NOMO-1 treated with dmso at 0.1 percent for 144 hours (cell line): ENCODE measurements at regions not wholly inside any gene's neighbourhood (a gene's known extent, or its start where the extent isn't known, plus 50 kb on each side); places are given as distances from the start of the nearest gene placed in this dataset.
A peak's percentile ranks its signal among the peaks of the same experiment; 100 is the strongest.
"Not testable (repeated sequence)": the region's sequence is repeated elsewhere in the genome, so short reads cannot be mapped to it uniquely, and the experiment has no call there.

Experiments
- DNase-seq: peaks from one replicate; lab custom pipeline; 2025; ENCODE audit not compliant: unreplicated experiment; lab: John Stamatoyannopoulos, UW

GRCh38 chr6:14766391-14766994 is 479.4 kb upstream of the JARID2 start:
- no peak for DNase-seq

DNA sequence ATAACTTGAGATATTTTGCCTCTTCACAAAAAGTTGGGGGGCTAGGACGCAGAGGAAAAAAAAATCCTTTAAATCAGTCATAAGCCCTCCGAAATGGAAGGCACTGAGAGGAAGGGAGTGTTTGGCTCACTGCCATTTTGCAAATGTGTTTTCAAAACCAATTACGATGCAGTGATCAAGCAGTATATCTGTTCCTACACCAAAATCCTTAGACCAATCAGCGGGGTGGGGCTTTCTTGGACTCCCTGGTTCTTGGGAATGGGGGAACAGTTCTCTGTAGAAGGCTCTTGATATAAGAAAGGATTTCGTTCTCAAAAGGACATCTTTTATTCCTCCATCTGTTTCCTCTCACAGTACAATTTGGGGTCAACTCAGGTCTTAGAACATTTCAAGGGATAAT is 478.6 kb upstream of the JARID2 start:
- DNase-seq = no peak

GRCh38 chr6:14770040-14770439 is 475.8 kb upstream of the JARID2 start:
- DNase-seq = no peak

DNA sequence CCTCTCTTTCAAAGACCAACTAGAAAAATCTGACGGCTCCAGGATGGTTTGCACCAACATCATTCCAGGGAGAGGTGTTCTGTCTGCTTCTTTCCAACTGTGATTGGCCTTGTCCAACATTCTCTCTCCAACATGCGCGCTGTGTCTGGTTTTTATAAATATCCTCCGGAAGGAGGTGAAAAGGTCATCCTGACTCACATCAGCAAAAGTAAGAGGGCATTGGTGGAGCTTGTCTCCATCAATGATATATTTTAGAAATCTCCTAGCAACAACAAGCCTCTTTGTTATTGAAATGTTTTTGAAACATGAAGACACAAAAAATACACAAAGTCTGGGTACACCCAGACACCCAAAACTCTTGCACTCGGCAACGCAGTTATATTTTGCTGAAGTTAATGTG is 475.3 kb upstream of the JARID2 start:
- DNase-seq = no peak

- no peak for DNase-seq
These were observed 474.9 kb upstream of the JARID2 start for GRCh38 chr6:14771016-14771415.

DNA sequence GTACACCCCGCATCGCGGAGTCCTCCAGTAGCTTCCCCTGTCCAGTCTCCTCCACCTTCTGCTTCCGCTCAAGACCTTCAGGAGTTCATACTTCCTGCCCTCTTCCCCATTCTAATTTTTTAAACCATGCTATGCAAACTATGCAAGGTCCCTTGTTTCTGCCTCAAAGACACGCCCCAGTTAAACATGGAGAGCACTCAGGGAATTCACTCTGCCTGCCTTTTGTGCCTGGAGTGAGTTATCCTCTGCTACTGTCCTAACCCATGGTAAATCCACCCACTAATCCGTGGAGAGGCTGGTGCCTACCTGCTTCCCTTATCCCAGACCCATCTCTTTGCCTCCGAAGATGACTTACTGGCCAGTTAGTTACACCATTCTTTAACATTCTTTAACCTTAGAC is 473.7 kb upstream of the JARID2 start:
- no peak for DNase-seq

DNA sequence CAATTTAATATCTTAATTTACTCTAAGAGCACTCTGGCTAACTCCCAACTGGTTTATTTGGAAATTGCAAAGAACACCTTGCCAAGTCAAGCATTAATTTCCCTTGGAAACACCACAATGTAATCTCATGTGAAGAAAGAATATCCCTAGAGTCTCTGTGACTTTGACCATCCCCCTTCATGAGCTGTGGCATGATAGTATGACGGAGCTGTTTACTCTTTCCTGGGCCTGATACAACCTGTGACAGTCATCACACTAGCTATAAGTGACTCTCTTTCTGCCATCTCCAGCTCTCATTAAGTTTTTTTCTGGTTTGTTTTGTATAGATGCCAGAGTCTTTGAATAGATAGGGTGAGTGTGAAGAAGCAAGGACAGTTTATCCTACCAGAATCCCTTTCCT is 470.3 kb upstream of the JARID2 start:
- DNase-seq = no peak

DNA sequence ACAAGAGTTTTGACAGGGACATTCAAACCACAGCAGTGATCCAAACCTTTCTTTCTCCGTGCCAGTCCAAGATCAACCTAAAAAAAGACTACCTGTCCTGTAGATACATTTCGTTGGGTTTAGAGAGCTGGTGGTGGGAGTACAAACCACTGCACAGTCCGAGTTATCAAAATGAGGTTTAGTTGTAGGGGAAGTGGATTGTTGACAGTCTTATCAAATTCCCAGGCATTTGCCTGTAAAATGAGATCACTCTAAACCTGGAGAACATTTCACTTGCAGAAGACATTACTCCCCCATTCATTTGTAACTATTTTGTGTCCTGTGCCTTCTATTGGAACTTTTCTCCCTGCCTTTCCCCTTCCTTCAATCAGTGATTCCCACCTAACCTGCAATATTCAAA is 469.6 kb upstream of the JARID2 start:
- no peak for DNase-seq

DNA sequence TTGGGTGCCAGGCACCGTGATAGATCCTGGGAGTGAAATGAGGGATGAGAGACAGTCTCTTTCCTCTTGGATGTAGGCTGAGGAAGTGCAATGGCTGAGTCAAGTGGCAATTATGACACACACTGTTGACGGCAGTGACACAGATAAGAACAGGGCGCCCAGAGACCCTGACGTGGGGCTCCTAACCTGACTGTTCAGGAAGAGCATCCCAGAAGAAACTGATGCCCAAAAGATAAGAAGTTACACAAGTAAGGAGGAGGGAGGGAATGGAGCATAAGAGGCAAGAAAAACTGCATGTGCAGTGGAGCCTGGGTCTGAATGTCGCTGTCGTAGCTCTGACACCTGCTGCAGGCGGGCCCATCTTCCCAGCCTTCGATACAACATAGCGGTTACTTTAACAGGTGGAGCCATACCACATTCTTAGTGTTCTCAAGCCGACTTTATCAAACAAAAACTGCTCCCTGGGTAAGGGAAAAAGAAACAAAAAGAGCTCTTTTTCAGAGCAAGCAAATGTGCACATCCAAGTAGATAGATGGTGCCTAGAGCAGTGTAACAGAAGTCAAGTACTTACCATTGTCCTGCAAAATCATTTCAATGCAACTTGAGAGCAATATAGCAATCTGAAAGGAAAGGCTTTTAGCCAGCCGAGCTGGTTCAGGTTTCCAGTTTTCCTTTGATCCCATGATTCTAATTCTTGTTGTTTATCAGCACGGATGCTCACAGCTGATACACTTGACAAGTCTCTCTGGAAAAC is 463.9 kb upstream of the JARID2 start:
- DNase-seq = no peak

DNA sequence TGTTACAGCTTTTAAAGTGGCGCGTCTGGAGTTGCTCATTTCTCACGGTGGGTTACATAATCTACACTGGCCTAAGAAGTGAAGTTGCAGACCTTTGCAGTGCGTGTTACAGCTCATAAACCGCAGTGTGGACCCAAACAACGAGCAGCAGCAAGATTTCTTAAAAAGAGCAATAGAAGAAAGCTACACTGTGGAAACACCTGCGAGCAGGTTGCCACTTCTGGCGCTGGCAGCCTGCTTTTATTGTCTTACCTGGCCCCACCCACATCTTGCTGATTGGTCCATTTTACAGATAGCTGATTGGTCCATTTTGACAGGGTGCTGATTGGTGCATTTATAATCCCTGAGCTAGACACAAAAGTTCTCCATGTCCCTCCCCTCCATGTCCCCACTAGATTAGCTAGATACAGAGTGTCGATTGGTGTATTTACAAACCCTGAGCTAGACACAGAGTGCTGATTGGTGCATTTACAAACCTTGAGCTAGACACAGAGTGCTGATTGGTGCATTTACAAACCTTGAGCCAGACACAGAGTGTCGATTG is 462.9 kb upstream of the JARID2 start:
- not testable (repeated sequence) for DNase-seq

GRCh38 chr6:14783594-14783993 is 462.3 kb upstream of the JARID2 start:
- no peak for DNase-seq

DNA sequence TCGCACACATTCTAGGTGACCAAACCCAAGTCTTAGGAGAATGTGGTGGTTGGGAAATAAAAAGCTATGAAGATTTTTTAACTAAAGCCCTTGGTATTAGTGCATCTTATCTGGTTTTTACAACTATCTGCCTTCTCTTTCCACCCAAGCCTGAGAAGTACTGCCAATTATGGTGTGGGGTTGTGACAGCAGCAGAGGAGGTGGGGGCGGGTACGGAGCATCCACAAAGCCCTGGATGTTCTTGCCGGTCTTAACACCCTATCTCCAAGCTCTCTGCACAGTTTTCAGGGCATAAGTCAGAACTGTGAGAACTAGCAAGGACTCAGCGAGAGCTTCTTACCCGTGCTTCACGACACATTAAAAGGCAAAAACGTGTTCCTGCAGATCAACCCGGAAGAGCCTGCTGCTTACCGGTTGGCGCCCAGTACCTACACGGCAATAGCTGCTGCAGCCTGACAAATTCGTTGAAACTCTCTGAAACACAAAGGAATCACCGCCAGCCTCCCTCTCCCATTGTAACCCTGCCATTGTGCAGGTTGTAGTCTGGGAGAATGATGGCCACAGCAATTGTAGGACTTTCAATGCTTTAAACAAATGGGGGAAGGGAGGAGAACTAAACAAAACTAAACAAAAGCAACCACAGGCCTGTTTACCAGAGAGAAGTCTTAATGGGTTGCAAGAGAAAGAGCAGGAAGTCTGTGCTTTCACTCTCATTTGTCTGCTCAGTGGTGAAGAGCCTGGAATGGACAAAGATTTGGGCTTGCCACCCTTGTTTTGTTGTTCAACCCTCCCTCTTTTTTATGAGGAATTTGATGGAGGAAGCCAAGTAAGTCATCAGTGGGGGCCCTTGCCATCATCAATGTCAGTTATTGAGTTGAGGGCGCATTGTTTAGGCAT is 461.0 kb upstream of the JARID2 start:
- no peak for DNase-seq

- no peak for DNase-seq
These were observed 460.4 kb upstream of the JARID2 start for GRCh38 chr6:14785493-14785790.

DNA sequence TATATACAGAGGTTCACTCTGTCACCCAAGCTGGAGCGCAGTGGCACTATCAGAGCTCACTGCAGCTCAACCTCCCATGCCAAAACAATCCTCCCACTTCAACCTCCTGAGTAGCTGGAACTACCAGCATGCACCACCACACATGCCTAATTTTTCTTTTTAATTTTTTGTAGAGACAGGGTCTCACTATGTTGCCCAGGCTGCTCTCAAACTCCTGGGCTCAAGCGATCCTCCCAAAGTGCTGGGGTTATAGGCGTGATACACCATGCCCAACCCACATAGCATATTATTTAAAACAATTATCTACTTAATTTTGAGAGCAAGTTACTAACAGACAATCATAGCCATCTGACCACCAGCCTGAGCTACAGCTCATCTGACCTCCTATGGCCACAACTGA is 459.9 kb upstream of the JARID2 start:
- DNase-seq = no peak

GRCh38 chr6:14786455-14786854 is 459.4 kb upstream of the JARID2 start:
- DNase-seq = no peak

GRCh38 chr6:14787250-14787649 is 458.6 kb upstream of the JARID2 start:
- no peak for DNase-seq

DNA sequence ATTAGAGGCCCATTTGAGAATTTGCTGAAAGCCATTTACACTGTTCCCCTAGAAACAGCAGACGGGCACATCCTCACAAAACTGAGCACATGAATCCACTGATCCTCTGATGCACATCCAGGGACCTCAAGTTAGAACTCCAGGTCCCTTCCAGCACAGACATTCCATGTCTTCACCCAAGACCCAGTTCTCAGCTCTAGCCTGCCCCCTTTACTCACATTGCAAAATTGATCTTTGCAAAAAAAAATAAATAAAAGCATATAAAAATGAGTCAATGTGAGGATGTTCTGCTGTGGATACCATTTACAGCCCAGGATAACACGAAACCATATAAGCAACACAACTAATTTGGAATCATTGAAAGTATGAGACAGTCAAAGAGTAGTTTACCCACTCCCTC is 458.2 kb upstream of the JARID2 start:
- DNase-seq = no peak

- no peak for DNase-seq
These were observed 455.9 kb upstream of the JARID2 start for GRCh38 chr6:14789996-14790395.

- DNase-seq = no peak
These were observed 454.9 kb upstream of the JARID2 start for GRCh38 chr6:14790976-14791375.

DNA sequence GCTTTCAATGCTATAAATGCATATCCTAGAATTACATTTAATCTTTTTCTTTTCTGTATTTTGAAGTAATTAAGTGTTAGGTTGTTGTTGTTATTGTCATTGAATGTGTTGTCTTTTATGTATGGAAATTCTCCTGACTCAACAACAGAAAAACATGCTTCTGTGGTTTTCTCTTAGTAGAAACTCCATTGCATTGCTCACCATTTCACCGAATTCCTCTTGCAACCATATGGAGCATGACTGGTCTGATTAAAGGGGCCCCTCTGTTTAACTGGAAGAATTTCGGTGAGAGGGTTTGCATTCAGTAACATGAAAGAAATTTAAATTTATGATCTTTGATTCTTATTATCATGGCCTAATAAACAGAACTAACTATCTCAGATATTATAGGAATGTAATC is 454.3 kb upstream of the JARID2 start:
- no peak for DNase-seq

- peak; percentile 33 for DNase-seq
These were observed 453.5 kb upstream of the JARID2 start for GRCh38 chr6:14792118-14792955.
